ENCODE measurements at regions not wholly inside any gene's neighbourhood (a gene's known extent, or its start where the extent isn't known, plus 50 kb on each side); places are given as distances from the start of the nearest gene placed in this dataset.
"Not testable (repeated sequence)": the region's sequence is repeated elsewhere in the genome, so short reads cannot be mapped to it uniquely, and the experiment has no call there.

DNA sequence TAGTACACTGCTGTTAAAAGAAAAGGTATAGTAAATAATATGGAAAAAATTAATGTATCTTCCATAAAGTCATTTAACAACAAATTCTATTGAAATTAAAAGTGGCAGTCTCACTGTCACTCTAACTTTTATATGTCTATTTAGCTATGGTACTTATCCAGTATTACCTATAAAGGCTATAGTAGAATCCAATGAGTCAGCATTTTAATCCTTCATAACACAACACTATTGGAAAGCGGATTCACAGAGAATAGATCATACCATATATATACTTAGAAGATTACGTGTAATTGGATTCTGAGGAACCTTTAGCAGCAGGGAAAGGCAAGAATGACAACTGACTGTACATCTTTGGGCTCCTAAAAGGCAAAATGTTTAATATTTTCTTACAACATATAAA, 1942.6 kb downstream of the PCDH7 start:
- no peak for DNase-seq

DNA sequence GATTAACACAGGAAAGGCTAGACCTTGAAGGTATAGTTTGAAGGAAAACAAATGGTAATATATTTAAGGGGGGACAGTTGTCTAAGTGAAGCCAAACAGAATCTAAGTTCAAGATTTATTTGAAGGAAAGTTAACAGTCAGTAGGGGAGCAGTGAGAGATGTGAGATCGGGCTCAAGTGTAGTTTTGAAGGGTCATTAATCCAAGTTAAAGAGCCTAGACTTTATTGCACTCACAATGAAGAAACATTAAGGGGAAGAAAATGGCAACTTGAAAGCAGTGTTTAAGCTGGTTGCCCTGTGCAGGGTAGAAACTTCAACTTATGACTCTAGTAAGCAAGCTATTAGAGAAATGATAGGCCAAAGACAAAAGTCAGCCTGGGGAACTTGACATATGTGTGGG, 1952.2 kb downstream of the PCDH7 start:
- DNase-seq, result no peak

DNA sequence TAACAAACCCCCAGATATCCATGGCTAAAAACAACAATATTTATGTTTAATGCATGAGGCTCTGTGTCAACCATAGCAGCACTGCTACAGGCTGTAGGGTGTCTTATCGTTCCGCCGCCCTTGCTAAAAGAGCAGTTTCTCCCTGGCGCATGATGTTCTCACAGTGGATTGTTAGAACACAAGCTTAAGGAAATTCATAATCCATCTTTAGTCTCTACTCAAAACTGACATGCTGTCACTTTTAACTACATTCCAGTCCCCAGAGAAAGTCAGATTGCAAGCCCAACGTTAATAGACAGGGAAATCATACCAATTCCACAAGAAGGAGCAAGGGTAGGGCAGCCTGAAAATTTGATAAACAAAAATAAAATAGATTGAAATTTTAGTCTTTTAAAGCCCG, 1960.8 kb downstream of the PCDH7 start:
- DNase-seq, result no peak

DNA sequence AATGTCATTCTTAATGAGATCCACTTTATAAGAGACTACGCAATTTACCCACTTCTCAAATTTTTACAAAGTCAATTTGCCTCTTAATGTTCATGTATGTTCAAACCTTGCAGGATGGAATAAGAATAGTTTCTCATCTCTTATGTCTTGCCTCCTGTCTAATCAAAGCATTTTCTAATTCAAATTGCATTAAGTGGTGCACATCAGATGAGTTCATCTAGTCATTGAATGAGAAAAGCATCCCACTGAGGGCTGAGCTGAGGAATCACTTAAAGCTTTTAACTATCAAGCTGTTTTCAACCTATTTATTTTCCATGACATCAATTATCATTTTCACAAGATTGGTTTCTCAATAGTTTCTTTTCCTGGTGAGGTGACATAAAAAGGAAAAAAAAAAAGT, 1964.0 kb downstream of the PCDH7 start:
- no peak for DNase-seq

DNA sequence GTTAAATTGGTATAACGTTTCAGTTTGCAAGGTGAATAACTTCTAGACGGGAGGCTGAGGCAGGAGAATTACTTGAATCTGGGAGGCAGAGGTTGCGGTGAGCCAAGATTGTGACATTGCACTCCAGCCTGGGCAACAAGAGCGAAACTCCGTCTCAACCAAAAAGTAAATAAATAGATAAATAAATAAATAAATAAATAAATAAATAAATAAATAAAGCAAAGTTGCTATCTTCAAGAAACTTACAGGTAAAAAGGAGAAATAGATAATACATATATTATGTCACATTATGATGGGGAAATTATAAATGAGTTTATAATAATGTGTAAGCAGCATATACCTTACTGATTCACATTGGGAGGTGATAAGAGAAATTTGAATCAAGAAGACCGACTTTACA, 1966.0 kb downstream of the PCDH7 start:
- no peak for DNase-seq

DNA sequence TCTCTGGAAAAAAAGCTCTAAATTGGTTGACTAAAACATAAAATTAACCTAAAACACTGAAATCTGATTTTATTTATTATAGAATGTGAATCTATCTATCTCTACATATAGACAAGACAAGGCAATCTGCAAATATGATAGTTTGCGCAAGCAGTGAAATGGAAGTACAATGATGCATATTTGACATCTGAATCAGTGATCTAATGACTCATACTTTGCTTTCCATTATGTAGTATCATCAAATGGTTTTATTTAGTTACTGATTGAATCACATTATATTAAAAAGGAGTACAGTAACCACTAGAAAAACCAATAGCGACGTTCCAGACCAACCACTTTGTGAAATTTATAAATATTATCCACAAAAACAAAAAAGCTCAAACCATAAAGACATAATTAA, 1969.3 kb downstream of the PCDH7 start:
- DNase-seq, result no peak

DNA sequence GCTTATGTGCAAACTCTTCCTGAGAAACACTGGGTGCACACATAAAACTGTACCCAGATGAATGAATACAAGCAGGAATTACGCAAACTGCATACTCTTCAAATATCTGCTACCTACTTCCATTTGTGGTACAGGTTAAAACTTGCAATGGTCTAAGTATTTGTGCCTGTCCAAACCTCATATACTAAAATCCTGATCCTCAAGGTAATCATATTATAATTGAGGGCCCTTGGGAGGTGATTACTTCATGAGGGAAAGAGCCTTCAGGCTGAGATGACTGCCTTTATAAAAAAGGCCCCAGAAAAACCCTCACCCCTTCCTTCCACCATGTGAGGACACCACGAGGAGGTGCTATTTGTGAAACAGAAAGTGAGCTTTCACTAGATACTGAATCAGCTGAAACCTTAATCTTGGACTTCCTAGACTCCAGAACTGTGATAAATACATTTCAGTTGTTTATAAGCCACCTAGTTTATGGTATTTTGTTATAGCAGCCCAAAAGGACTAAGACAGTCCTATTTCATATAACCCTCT, 1977.2 kb downstream of the PCDH7 start:
- DNase-seq, result no peak

DNA sequence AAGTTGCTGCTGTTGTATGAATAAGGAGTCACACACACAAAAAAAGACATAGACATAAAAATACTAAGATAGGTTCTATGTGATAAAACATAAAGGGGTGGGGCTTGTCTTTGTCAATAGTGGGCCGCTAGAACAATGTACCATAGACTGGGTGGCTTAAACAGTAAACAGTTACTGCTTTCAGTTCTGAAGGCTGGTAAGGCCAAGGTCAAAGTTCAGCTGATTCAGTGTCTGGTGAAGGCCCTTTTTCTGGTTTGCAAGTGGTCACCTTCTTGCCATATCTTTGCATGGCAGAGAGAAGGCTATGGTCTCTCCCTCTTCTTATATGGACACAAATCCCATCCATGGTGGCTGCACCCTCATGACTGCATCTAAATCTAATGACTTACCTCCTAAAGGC, 1980.7 kb downstream of the PCDH7 start:
- no peak for DNase-seq

DNA sequence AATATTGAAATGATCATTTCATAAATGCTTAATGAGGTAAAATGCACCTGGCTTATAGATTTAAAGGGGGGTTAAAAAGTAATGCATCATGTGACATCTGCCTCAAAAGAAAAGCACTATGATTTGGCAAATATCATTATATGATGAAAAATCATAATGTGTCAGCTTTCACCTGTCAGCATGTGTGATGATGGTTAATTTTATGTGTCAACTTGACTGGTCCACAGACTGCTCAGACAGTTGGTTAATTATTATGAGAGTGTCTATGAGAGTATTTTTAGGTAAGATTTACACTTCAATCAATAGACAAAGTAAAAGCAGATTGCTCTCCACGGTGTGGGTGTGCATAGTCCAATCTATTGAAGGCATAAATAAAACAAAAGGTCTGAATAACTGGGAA, 1986.7 kb downstream of the PCDH7 start:
- no peak for DNase-seq

DNA sequence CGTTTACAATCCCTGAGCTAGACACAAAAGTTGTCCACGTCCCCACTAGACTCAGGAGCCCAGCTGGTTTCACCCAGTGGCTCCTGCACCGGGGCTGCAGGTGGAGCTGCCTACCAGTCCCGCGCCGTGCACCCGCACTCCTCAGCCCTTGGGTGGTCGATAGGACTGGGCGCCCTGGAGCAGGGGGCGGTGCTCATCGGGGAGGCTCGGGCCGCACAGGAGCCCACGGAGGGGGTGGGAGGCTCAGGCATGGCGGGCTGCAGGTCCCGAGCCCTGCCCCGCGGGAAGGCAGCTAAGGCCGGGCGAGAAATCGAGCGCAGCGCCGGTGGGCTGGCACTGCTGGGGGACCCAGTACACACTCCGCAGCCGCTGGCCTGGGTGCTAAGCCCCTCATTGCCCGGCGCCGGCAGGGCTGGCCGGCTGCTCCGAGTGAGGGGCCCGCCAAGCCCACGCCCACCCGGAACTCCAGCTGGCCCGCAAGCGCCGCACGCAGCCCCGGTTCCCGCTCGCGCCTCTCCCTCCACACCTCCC, 1996.0 kb downstream of the PCDH7 start:
- DNase-seq, result not testable (repeated sequence)

DNA sequence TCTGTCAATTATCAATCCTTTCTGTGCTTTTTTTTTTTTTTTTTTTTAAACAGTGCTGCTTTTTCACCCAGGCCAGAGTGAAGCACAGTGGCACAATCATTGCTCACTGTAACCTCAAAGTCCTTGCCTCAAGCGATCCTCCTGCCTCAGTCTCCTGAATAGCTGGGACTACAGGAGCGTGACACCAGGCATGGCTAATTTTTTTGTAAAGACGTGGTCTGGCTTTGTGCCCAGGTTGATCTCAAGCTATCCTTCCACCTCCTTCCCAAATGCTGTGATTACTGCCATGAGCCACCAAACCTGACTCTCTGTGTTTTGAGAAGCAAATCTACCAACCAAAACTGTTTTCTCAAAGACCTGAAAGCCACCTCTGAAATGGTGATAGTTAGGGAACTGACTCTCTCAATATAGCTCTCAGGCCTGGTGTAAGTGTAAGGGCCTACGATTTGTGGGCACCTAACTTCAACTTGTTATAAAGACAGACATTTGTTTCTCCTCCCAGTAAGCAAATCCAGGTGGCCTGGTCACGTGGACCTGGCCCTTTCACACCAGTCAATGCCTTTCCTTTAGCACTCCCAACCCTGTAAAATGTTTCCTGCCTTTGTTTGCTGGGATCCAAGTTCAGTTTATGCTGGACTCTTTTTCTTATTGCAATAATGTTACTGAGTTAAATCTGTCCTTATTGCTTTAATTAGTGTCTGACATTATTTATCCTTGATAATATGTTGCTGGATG, 2015.9 kb downstream of the PCDH7 start:
- no peak for DNase-seq

DNA sequence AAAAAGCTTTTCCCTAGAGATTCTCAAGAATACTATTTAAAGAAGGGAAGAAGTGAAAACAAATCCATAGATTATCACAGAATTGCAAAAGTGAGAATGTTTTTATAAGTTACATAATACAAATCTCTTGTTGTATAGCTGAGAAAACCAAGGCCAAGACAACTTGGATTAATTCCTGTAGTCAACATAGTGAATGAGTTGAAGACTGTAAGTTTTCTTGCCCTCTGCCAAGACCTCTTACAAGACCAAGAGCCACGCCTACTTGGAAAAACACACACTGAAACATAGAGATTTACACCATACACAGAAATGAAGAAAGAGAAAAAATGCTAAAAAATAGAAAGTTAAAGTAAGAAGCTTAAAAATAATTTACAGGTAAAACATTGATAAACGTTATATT, 2024.0 kb downstream of the PCDH7 start:
- DNase-seq, result no peak

DNA sequence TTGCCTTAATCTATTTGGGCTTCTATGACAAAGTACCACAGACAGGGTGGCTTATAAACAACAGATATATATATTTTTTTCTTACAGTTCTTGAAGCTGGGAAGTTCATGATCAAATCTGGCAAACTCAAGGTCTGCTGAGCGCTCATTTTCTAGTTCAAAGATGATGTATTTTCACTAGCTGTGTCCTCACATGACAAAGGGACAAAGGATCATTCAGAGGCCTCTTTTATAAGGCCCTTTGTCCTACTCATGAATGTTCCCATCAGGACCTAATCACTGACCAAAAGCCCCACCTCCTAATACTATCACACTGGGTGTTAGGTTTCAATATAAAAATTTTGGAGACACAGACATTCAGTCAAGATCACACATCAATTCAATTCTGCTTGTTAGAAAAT, 2025.2 kb downstream of the PCDH7 start:
- no peak for DNase-seq

DNA sequence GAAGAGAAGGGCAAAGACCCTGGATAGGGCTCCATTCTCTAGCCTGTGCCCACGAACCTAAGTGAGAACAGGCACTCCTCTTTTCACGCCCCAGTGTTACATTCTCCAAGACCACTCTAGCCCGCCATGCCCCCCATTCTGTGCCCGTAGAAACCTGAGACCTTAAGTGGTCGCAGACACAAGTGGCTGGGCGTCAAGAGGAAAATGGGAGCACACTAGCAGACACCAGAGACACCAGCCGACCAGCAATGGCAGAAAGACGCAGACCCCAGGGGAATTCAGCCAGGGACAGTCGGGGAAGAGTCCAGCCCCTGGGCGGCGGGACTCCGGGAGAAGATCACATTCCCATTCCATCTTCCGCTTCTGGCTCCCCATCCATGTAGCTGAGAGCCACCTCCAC, 2027.9 kb downstream of the PCDH7 start:
- DNase-seq, result no peak

DNA sequence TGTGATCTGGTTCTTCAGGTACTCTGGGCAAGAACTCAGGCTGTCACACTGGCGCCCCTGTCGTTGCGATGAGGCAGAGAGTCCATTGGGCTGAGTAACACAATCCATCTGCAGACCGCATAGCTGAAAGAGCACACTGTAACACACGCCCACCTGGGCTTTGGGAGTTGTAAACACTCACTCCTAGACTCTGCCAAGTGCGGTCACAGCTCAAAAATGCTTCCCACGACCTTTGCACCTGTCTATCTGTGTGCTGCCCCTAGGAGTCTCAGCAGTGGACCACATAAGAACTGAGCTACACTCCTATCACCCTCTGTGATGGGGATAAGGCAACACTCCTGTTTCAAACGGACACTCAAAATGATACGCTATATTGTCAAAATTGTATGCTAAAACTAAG, 2028.3 kb downstream of the PCDH7 start:
- no peak for DNase-seq

DNA sequence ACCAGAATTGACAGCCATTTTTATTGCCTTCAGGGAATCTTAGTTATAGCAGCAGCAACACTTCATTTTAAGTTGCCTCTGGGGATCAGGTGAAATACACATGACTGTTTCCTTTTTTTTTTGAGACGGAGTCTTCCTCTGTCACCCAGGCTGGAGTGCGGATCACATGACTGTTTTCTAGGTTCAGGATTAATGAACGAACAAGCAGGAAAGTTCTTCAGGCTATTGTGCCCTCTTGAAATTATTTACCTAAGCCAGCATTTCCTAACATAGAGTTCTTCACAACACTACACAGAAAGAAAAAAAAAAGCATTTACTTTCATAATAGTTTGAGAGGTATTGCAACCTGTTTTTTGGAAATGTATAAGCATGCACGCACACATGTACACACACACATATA, 2032.8 kb downstream of the PCDH7 start:
- no peak for DNase-seq

DNA sequence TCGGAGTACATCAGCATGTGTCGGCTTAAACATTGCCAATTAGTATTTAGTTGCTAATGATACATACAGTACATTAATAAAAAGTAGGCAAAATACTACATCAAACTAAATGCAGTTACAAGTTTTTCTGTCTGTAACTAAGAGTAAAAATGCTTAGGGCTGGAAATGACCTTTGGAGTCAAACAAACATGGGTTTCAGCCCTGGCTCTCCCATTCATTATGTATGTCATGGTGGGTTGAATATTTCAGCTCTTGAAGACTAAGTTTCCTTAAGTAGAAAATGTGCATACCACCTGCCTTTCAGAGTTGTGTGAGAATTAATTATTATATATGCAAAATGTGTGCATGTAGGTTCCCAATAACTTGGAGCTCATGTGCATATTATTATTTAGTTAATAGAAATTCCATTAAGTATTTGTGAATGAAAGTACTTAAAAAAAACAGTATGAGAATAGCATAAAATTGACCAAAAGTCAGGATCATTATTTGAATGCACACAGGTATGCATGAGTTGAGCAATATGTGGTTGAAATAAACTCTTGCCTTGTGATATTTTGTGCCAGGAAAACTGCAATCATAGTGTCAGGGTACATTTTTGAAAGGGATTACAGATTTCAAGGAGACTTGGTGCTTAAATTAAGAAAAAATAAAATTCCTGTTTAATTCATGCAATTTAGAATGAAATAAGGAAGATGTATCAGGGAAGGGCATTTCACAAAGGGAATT, 2048.7 kb downstream of the PCDH7 start:
- DNase-seq, result no peak

DNA sequence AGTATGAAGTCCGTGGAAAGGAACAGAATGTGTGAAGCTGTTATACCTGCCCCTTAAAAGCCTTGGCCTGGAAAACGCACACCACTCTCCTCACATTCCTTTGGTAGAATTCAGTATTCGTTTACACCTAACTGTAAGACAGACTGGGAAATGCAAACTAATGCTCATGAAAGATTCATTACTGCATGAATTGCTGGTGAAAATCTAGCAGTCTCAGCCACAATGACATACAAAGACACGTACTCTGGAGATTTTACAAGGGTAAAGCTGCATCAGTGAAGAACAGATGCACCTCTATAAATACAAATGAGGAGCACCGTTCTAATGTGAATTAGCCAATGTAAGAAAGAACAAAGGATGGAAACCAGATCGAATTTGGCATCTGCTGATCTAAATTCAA, 2051.3 kb downstream of the PCDH7 start:
- no peak for DNase-seq

DNA sequence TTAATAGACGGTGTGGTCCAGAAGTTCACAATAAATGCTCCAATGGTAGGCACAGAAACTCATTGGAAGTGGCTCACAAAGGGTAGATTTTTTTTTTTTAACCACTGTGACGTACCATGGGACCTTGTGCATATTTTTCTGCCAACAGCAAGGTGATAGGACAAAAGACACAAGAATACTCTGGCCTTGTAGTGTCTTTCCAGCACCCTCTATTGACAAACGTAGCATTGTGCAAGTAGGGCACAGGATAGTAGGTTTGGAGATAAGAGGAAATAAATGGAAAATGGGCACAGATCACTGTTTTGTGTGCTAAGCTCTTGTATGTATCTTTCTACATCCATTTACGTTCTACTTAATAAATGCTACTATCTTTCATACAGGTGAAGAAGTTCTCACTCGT, 2054.9 kb downstream of the PCDH7 start:
- no peak for DNase-seq

DNA sequence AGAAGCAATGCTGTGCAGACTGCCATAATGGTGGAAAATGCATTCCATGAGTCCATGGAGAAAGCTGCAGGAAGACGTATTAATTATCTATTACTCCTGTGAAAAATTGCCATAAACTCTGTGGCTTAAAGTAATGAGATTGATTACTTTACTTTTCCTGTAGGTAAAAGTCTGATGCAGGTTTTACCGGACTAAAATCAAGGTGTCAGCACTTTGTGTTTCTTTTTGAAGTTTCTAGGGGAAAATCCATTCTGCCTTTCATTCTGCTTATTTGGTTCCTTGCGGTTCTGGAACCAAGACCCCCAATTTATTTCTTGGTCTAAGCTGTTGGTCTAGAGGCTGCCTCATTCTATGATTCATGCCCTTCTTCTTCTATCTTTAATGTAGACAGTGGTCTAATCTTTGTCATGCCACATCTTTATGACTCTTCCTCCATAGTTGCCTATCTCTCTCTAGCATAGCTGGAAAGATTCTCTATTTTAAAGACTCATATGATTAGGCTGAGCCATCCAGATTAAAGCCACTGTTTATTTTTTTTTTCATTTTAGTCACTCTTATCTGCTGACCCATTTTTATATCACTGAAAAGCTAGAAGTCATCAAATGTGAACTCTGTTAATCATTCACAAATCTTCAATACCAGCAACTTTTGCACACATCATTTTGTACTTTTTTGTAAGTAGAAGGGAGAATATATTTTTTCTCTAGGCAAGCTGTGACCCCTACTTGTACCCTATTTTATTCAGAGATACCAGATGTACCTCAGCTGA, 2056.4 kb downstream of the PCDH7 start:
- DNase-seq, result no peak

DNA sequence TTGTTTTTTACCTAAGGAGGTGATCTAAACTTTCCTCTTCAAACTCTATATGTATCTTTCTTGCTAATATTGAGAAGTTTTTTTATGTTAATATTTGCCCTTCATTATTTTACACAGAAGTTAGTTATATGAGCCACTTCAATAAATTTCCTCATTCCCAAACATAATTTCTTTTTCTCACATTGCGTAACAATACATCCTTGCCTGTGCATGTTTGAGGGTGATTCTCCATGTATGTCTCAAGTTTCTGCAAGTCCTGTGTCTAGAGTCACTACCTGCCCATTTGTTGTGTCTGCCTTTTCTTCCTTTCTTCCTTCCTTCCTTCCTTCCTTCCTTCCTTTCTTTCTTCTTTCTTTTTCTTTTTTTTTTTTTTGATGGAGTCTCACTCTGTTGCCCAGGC, 2057.9 kb downstream of the PCDH7 start:
- no peak for DNase-seq

DNA sequence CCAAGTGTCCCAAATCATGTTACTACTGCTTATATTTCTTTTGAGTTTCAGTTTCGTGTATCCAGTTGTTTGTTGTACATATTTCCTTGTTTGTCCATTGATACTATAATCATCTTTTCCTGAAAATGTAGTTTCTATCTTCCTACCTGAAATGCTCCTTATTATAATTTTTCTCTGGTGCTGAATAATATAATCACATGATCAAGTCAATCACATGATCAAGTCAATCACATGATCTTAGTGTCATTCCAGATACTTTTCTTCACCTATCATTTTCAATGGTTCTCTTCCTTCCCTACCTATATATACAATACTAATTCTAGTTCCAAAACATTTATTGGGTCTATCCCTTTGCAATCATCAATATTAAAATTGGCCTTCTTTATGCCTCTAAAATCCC, 2058.8 kb downstream of the PCDH7 start:
- no peak for DNase-seq

DNA sequence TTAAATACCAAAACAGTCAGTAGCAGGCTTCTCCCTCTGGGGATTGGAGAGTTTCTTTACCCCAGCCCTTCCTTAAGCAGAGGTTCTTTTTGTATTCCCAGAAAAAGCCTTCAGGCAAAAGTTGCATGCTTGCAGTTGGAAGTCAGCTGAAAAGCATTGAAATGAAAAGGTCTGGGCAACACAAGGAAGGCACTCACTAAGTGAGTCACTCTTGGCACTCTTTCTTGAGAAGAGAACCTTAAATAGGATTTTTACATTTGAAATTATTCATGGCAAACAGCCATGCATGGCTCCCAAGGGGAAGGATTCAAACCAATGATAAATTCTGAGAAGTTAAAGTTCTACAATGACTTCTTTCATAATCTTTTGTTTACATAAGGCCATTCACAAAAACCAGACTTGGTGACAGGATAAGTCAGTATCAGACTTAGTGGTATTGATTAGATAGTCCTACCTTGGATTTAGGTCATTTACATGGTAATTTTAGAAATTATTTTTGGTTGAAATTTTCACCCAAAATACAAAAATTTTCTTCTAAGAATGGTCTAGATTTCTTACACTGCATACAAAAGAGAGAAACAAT, 2068.9 kb downstream of the PCDH7 start:
- no peak for DNase-seq
